ENCODE measurements at regions not wholly inside any gene's neighbourhood (a gene's known extent, or its start where the extent isn't known, plus 50 kb on each side); places are given as distances from the start of the nearest gene placed in this dataset.

- dilution Hi-C loops (cut with MboI; ENCODE audit: extremely low pct_ligation_motif_present, low sequenced_read_pairs), result no loop called here
- POLR2A ChIA-PET, result no interaction called here
- Histone ChIP-seq H3K9ac (replicated peaks; ENCODE audit: extremely low read depth, insufficient read depth, low read length) (no peak overlapping the region), H3K4me3 (replicated peaks in 1 of 3; ENCODE audit: insufficient read depth in 1 of 3, low read depth in 1 of 3, low read length in 3 of 3) (no peak overlapping the region), H3K9me3 (replicated peaks; ENCODE audit: control insufficient read depth, insufficient read depth, low read length) (no peaks in the 10 kb centered on the region), H3K36me3 (ENCODE audit: control insufficient read depth in 2 of 2, extremely low read depth in 1 of 2, insufficient read depth in 2 of 2, low read length in 2 of 2) (no peaks in the 10 kb centered on the region), H3K9me1 (replicated peaks; ENCODE audit: control insufficient read depth, extremely low read depth, insufficient read depth, low read length) (no peaks in the 10 kb centered on the region), H3K4me2 (ENCODE audit: insufficient read depth, low read length) (no peak overlapping the region), H3K27me3 (ENCODE audit: control insufficient read depth in 2 of 2, insufficient read depth in 2 of 2, low read length in 2 of 2) (no peaks in the 10 kb centered on the region), H3K79me2 (ENCODE audit: control insufficient read depth, insufficient read depth, low read length) (no peaks in the 10 kb centered on the region), H3K4me1 (ENCODE audit: control insufficient read depth, extremely low read depth, insufficient read depth, low read length) (no peaks in the 10 kb centered on the region), H2AFZ (ENCODE audit: low read depth, low read length) (no peak overlapping the region), H3K27ac (ENCODE audit: insufficient read depth, low read depth, low read length) (no peak overlapping the region), H4K20me1 (replicated peaks; ENCODE audit: control insufficient read depth, extremely low read depth, insufficient read depth, low read length) (no peaks in the 10 kb centered on the region)
- TF ChIP-seq, protein P1, sequence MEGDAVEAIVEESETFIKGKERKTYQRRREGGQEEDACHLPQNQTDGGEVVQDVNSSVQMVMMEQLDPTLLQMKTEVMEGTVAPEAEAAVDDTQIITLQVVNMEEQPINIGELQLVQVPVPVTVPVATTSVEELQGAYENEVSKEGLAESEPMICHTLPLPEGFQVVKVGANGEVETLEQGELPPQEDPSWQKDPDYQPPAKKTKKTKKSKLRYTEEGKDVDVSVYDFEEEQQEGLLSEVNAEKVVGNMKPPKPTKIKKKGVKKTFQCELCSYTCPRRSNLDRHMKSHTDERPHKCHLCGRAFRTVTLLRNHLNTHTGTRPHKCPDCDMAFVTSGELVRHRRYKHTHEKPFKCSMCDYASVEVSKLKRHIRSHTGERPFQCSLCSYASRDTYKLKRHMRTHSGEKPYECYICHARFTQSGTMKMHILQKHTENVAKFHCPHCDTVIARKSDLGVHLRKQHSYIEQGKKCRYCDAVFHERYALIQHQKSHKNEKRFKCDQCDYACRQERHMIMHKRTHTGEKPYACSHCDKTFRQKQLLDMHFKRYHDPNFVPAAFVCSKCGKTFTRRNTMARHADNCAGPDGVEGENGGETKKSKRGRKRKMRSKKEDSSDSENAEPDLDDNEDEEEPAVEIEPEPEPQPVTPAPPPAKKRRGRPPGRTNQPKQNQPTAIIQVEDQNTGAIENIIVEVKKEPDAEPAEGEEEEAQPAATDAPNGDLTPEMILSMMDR (IDR thresholded peaks at IDR 0.05; ENCODE audit: extremely low read depth in 1 of 2, insufficient read depth in 1 of 2, low read depth in 1 of 2, low read length in 2 of 2), result no peak
- TF ChIP-seq EZH2 (IDR thresholded peaks at IDR 0.05; ENCODE audit: borderline replicate concordance, low read depth, low read length, severe bottlenecking) (no peak), POLR2A (IDR thresholded peaks at IDR 0.05; ENCODE audit: low read depth, low read length) (no peak), POLR2AphosphoS5 (IDR thresholded peaks at IDR 0.05; ENCODE audit: insufficient read depth, low read depth, low read length) (no peak), MYC (IDR thresholded peaks at IDR 0.05; ENCODE audit: low read depth, low read length) (no peak), GATA2 (IDR thresholded peaks at IDR 0.05; ENCODE audit: insufficient read depth, insufficient read length, low read depth, low read length) (no peak), FOS (IDR thresholded peaks at IDR 0.05; ENCODE audit: borderline replicate concordance, insufficient read depth, low read length) (no peak), JUN (IDR thresholded peaks at IDR 0.05; ENCODE audit: borderline replicate concordance, insufficient read depth, insufficient read length, low read depth) (no peak)
- TF ChIP-seq, protein P2, sequence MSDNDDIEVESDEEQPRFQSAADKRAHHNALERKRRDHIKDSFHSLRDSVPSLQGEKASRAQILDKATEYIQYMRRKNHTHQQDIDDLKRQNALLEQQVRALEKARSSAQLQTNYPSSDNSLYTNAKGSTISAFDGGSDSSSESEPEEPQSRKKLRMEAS (IDR thresholded peaks at IDR 0.05; ENCODE audit: insufficient read depth, insufficient read length), result no peak
- intact Hi-C loops (cut with micrococcal nuclease), result no loop called here
- no TSS peak for BruUV-seq (replicated peaks)
- DNase-seq (ENCODE audit: low read depth, low spot score) (no peak), FAIRE-seq (no peak)
- CTCF ChIA-PET, result interaction anchor here (1.7 kb wide), 1 partner anchor 28 kb away, joined by 5 read pairs; no protein-coding TSS in a partner anchor
Observed at GRCh38 chr3:71927505-71928066, 142.6 kb upstream of the PROK2 start.

All from endothelial cell of umbilical vein (primary cell).